ENCODE measurements at regions not wholly inside any gene's neighbourhood (a gene's known extent, or its start where the extent isn't known, plus 50 kb on each side); places are given as distances from the start of the nearest gene placed in this dataset.

DNA sequence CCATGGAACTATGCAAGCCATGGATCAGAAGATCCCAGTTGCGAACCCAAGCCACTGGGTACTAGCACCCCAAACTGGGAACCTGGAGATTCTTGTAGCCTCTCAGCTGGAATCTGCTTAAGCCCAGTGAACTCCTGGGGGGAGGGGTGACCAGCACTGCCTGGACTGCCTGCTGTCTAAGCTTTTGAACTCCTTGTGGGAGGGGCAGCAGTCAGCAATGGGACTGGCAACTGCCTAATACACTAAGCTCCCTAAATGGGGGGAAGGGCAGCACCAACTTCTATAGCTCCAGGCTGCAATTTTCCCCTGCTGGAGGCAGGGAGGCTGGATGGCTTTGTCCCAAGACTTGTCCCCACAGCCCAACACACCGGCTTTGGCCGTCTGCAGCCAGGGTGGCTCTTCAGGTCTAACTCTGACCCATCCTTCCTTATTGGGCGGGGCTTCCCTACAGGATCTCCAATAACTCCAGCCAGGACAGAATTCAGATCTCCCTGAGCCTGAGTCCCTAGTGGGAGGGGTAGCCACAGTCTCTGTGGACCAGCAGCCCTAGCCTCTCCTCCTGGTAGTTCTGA lies 485.1 kb downstream of the SOX5 start:
- TF ChIP-seq, protein P1, sequence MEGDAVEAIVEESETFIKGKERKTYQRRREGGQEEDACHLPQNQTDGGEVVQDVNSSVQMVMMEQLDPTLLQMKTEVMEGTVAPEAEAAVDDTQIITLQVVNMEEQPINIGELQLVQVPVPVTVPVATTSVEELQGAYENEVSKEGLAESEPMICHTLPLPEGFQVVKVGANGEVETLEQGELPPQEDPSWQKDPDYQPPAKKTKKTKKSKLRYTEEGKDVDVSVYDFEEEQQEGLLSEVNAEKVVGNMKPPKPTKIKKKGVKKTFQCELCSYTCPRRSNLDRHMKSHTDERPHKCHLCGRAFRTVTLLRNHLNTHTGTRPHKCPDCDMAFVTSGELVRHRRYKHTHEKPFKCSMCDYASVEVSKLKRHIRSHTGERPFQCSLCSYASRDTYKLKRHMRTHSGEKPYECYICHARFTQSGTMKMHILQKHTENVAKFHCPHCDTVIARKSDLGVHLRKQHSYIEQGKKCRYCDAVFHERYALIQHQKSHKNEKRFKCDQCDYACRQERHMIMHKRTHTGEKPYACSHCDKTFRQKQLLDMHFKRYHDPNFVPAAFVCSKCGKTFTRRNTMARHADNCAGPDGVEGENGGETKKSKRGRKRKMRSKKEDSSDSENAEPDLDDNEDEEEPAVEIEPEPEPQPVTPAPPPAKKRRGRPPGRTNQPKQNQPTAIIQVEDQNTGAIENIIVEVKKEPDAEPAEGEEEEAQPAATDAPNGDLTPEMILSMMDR (conservative IDR thresholded peaks at IDR 0.05; ENCODE audit: low read length), result no peak
- TF ChIP-seq EZH2phosphoT487 (IDR thresholded peaks at IDR 0.05; ENCODE audit: borderline replicate concordance), result no peak

Measured in Loucy (cell line).